Vagina (tissue), 2 donors: ENCODE measurements at regions not wholly inside any gene's neighbourhood (a gene's known extent, or its start where the extent isn't known, plus 50 kb on each side); places are given as distances from the start of the nearest gene placed in this dataset.

Source experiments
- POLR2AphosphoS5 ChIP-seq, 2 donors: sonication (generic); formaldehyde crosslinking; IDR thresholded peaks; one replicate each; pipeline ENCODE4 v1.9.0; 2017; ENCODE audit warnings: antibody characterized with exemption in 2 of 2, mild to moderate bottlenecking in 2 of 2, low read depth in 1 of 2; ENCODE audit not compliant: insufficient read depth in 1 of 2
- TF ChIP-seq, protein P1 (sequence below), 3 experiments: fragments of 450-650 bp in 2 of 3; fragments of 200-600 bp in 1 of 3; sonication (generic) in 1 of 3; IDR thresholded peaks; one replicate each; pipeline ENCODE4 v1.5.1; 2017 to 2019; ENCODE audit warnings: antibody characterized with exemption in 3 of 3, mild to moderate bottlenecking in 2 of 3, moderate library complexity in 2 of 3

GRCh38 chr3:191076903-191077552 lies 122.0 kb upstream of the OSTN start:
- no peak for TF ChIP-seq POLR2AphosphoS5 (IDR thresholded peaks at IDR 0.05; ENCODE audit: insufficient read depth in 1 of 2, low read depth in 1 of 2)
- TF ChIP-seq, protein P1, sequence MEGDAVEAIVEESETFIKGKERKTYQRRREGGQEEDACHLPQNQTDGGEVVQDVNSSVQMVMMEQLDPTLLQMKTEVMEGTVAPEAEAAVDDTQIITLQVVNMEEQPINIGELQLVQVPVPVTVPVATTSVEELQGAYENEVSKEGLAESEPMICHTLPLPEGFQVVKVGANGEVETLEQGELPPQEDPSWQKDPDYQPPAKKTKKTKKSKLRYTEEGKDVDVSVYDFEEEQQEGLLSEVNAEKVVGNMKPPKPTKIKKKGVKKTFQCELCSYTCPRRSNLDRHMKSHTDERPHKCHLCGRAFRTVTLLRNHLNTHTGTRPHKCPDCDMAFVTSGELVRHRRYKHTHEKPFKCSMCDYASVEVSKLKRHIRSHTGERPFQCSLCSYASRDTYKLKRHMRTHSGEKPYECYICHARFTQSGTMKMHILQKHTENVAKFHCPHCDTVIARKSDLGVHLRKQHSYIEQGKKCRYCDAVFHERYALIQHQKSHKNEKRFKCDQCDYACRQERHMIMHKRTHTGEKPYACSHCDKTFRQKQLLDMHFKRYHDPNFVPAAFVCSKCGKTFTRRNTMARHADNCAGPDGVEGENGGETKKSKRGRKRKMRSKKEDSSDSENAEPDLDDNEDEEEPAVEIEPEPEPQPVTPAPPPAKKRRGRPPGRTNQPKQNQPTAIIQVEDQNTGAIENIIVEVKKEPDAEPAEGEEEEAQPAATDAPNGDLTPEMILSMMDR (IDR thresholded peaks at IDR 0.05): no peak
